Panc1 (cell line): ENCODE measurements at regions not wholly inside any gene's neighbourhood (a gene's known extent, or its start where the extent isn't known, plus 50 kb on each side); places are given as distances from the start of the nearest gene placed in this dataset.

Experiments
- CTCF ChIP-seq: fragments of 450-650 bp; IDR thresholded peaks from 2 replicates; pipeline ENCODE4 v1.5.1; 2017; ENCODE audit warnings: mild to moderate bottlenecking
- POLR2AphosphoS5 ChIP-seq: IDR thresholded peaks from 2 replicates; pipeline ENCODE4 v1.6.1; 2012; ENCODE audit warnings: mild to moderate bottlenecking, low read depth, low read length, moderate library complexity
- REST ChIP-seq, 2 experiments: IDR thresholded peaks; 2 replicates each; pipeline ENCODE4 v1.6.1; 2011 to 2012; ENCODE audit warnings: low read depth in 2 of 2, control low read depth in 1 of 2, low read length in 1 of 2, mild to moderate bottlenecking in 1 of 2, moderate library complexity in 1 of 2; ENCODE audit not compliant: insufficient read depth in 1 of 2
- SIN3A ChIP-seq: IDR thresholded peaks from 2 replicates; pipeline ENCODE4 v1.6.1; 2012; ENCODE audit warnings: low read depth, mild to moderate bottlenecking, low read length, moderate library complexity, borderline replicate concordance; ENCODE audit not compliant: insufficient read depth

GRCh38 chr2:184294831-184295230 is 303.5 kb upstream of the ZNF804A start:
- TF ChIP-seq POLR2AphosphoS5 (no peak), CTCF (no peak), SIN3A (no peak), REST (IDR thresholded peaks at IDR 0.05; ENCODE audit: insufficient read depth in 1 of 2, low read depth in 2 of 2, low read length in 1 of 2) (no peak)
